Gastroesophageal sphincter (tissue), 3 donors: ENCODE measurements at regions not wholly inside any gene's neighbourhood (a gene's known extent, or its start where the extent isn't known, plus 50 kb on each side); places are given as distances from the start of the nearest gene placed in this dataset.

Source experiments
- CTCF ChIP-seq, 4 experiments: fragments of 200-600 bp in 2 of 4; fragments of 450-650 bp in 2 of 4; sonication (generic) in 1 of 4; IDR thresholded peaks; one replicate each; pipeline ENCODE4 v1.5.1; 2017 to 2019; ENCODE audit warnings: antibody characterized with exemption in 4 of 4, mild to moderate bottlenecking in 2 of 4, moderate library complexity in 2 of 4
- POLR2A ChIP-seq, 2 donors: fragments of 450-650 bp; IDR thresholded peaks; one replicate each; pipeline ENCODE4 v1.6.1; 2017; ENCODE audit warnings: antibody characterized with exemption in 2 of 2, mild to moderate bottlenecking in 2 of 2, moderate library complexity in 1 of 2

GRCh38 chr15:38709196-38709595 is 144.6 kb upstream of the RASGRP1 start:
- TF ChIP-seq POLR2A (IDR thresholded peaks at IDR 0.05) (no peak), CTCF (IDR thresholded peaks at IDR 0.05) (no peak)
